NCI-H526 treated with DMSO at 0.1 percent for 48 hours (cell line): ENCODE measurements at regions not wholly inside any gene's neighbourhood (a gene's known extent, or its start where the extent isn't known, plus 50 kb on each side); places are given as distances from the start of the nearest gene placed in this dataset.

Experiments used
- DNase-seq: peaks from one replicate; lab custom pipeline; 2025; lab: John Stamatoyannopoulos, UW

- DNase-seq, result no peak
Measured at GRCh38 chr13:78228211-78228610, 309.6 kb upstream of the EDNRB start.

- no peak for DNase-seq
Measured at GRCh38 chr13:78227709-78228108, 309.1 kb upstream of the EDNRB start.

GRCh38 chr13:78215458-78216108, 297.0 kb upstream of the EDNRB start:
- no peak for DNase-seq

DNA sequence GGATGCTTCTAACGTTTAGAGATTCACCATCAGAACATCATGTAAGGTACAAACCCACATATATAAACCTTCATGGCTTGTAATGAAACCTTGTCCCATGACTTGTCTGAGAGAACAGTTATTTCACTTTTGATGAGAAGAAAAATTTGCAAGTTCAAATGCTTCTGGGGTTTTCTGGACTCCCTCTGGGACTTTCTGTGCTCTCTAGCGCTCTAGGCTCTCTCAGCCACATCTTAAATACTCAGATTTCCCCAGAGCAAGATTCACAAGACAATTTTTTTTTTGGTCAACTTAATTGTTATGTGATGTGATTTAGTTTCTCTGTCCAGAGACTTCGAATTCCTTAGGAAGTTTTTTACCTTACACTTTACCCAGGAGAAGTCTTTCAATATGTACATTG, 282.8 kb upstream of the EDNRB start:
- no peak for DNase-seq

GRCh38 chr13:78198821-78199220, 280.2 kb upstream of the EDNRB start:
- DNase-seq, result no peak

GRCh38 chr13:78198419-78198818, 279.8 kb upstream of the EDNRB start:
- no peak for DNase-seq

- no peak for DNase-seq
Measured at GRCh38 chr13:78197231-78197630, 278.6 kb upstream of the EDNRB start.

- DNase-seq, result no peak
Measured at GRCh38 chr13:78194904-78195639, 276.4 kb upstream of the EDNRB start.

- DNase-seq, result no peak
Measured at GRCh38 chr13:78193846-78194245, 275.2 kb upstream of the EDNRB start.

DNA sequence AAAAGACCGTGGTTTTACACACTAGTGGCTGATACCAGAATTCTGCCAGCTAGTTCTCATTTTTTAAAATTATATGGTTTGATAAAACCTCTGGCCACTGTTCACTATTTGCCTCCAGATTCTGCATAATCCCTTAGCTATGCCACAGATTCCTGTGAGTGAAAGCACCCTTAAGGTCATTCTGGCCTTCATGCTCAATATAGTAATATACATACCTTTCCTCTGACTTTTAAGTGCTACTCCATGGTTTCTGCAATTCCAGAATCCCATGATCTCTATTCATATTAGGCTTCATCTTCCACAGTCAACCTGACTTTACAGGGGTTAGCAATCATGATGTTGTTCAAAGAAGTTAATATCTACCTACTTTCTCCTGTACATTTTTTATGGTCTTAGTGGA, 274.1 kb upstream of the EDNRB start:
- no peak for DNase-seq

DNA sequence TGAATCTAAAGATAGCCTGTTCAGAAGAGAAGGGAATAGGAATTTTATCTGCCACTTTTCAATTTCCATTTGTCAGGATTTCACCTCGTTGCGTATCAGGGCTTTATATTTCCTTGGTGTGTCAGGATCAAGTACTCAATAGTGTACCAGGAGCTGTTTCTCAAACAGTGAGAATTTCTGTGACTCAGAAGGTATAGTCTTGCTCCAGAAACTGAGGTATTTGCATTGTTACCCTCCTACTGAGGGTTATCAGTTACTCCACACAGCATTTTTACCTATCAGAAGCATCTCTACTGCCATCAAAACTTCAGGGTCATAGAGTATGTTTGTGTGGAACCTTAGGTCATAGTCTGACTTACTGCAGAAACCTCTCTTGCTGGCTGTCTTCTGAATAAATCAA, 271.7 kb upstream of the EDNRB start:
- no peak for DNase-seq

DNA sequence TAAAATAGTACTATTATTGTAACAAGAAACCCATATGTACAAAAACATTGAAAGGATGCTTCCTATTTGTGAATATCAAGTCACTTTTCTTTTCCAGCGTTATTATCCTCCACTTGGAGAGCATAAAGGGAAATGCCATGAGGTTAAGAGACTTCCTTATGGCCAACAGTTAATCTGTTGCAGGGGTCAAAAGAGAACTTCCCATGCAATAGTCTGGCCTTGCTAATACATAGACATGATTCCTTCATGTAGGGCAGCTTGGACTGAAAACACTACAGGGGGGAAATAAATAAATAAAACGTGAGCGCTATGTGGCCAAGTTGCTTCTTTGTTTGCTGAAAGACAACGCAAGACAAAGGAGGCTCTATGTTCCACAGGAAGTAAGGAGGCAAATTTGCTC, 269.1 kb upstream of the EDNRB start:
- DNase-seq, result no peak

DNA sequence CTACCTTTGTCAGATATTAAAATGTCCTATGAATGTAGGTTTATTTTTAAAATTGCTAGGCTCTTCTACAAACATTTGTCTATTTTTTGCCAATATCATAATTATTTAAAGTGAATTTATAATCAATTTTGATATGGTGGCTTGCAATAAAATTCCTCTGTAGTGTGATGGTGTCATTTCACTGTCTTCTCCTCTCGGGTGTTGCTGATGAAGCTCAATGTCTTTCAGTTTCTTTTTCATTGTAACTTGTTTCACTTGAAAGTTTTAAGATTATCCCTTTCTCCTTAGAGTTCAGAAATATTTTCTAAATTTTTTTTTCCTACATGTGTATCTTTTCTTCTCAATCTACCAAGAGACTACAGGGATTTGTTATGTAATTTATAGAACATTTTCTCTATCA, 267.1 kb upstream of the EDNRB start:
- DNase-seq, result no peak

DNA sequence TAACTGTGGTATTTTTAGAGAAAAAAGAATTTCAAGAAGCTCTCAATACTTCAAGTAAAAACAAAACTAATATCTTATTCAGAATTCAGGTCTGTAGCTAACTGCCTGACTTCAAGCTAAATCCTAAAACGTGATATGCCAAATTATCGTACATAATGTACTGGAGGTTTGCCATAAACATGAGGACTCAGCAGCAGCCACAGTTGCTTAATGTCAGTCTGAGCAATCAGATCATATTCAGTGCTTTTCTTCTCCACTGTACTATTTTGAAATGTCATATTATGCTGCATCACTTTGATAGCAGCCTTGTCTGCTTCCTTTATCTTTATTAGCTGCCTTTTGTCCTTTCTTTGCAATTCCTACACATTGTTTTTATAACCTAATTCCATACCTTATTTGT, 265.1 kb upstream of the EDNRB start:
- DNase-seq, result no peak

DNA sequence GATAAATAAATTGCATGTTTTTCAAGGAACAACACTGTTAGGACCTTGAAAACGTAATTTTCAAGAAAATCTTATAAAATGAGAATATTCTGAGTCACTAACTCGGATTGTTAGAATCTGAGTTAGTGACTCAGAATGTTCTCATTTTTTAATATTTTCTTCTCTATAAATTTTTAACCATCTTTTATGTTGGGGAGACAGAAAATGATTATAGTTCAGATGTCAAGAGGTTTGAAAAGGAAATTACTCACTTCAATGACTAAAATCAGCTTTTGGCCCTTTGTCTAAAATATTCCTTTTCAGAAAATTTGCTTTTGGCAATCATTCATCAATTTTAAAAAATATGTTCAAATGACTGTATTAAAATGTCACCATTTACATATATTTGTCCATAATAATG, 264.2 kb upstream of the EDNRB start:
- DNase-seq, result no peak

DNA sequence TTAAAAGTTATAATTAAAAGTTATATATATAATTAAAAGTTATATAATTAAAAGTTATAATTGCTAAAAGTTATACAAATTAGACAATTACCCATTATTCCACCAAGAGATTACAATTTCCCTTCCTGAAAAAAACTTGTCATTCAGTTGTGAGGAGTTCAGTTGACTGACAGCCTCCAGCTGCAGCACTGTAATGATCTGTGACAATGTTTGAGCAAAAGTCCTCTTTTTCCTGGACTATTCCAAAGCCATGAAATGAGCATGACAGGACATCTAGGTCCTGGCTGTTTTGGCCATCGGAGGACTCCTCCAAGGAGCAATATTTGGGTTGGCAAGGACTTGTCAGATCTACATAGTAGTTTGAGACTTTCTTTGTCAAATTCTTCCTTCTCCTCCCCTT, 258.7 kb upstream of the EDNRB start:
- no peak for DNase-seq

DNA sequence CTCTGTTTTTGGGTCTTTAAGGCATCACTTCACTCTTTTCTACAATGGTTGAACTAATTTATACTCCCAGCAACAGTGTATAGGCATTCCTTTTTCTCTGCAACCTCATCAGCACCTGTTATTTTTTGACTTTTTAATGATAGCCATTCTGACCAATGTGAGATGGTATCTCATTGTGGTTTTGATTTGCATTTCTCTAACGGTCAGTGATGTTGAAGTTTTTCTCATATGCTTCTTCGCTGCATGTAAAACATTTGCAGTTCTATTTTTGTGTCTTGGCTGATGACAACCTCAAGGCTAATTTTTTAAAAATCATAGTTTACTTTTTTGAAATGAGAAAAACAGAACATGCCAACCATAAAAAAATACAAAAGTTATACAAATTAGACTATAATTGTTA, 258.2 kb upstream of the EDNRB start:
- no peak for DNase-seq

DNA sequence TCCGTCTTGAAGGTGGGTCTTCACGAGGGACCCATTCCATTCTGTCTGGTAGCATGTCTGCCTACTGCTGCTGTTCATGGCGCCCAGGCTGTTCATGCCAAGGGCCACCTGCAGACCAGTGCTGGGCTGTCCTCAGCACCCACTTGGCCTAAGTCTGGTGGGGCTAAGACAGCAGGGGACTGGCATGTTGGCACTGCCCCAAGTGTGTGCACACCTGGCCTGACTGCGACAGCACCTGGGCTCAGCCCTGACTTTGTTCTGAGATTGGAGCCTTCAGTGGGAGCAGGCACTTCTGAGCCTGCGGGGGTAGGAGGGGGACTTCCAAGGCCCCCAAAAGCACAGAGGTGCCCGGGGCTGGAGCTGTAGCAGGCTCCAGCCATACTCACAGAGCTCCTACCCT, 250.8 kb upstream of the EDNRB start:
- no peak for DNase-seq

DNA sequence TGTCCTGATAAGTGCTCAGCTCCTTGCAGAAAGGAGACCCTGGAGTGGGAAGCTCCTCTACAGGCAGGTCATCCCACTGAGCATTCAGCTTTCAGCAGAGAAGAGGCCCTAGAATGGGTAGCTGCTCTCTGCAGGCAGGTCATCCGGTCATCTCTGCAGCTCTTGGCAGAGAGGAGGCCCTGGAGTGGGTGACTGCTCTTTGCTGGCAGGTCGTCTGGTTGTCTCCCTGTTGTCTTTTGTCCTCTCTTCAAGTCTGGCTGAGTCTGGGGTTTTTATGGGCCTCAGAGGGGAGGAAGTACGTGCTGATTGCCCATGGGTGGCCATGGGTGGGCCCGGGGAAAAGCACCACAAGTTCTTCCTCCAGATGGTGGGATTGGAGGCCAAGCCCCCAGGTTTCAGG, 250.3 kb upstream of the EDNRB start:
- no peak for DNase-seq

GRCh38 chr13:78161266-78161665, 242.6 kb upstream of the EDNRB start:
- peak; percentile 100 for DNase-seq

- DNase-seq, result peak; percentile 100
Measured at GRCh38 chr13:78160793-78161192, 242.2 kb upstream of the EDNRB start.

GRCh38 chr13:78152415-78152814, 233.8 kb upstream of the EDNRB start:
- DNase-seq, result peak; percentile 78

GRCh38 chr13:78147905-78148304, 229.3 kb upstream of the EDNRB start:
- no peak for DNase-seq

DNA sequence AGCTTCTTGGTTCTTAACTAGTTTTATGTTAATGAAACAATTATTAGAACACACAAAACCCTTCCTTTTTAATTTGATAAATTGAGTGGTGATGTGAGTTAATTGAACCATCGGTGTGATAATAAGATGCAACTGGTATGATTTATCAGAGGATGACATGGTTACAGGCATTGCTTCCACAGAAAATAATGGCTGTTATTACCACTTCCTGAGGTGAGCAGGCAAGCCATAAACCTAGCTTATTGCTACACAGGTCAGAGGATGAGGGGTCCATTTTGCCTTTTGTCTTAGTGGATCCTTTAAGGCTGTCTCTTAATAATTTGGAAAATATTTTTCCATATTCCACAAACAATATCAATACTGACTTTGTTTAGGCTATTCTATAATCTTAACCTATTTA, 226.6 kb upstream of the EDNRB start:
- DNase-seq, result no peak
